ENCODE measurements at regions not wholly inside any gene's neighbourhood (a gene's known extent, or its start where the extent isn't known, plus 50 kb on each side); places are given as distances from the start of the nearest gene placed in this dataset.

DNA sequence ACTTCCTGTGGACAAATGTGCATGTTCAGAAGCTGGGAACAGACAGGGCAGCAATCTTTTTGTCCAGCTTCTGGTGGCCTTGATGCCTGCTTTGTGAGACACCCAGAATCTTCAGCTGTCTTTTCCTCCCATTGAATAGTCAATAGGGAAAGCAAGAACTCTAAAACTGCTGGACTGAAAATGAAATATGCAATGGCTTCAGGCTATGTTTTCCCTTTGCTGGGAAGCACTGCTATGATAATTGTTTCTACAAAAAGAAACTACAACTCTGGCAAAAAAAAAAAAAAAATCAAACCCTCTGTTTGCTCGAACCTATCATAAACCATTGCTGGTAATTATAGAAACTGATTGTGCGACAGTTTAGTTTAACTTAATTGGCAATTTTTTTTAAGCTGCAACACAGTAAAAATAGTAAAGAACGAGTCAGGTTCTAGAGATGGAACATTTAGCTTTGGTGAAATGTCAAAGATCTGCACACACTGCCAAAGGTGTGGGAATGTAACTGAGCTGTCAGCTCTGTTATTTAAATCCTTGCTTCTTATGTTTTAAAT, 79.1 kb upstream of the NEUROD6 start:
- DNase-seq (ENCODE audit: low read depth, low spot score) = no peak

DNA sequence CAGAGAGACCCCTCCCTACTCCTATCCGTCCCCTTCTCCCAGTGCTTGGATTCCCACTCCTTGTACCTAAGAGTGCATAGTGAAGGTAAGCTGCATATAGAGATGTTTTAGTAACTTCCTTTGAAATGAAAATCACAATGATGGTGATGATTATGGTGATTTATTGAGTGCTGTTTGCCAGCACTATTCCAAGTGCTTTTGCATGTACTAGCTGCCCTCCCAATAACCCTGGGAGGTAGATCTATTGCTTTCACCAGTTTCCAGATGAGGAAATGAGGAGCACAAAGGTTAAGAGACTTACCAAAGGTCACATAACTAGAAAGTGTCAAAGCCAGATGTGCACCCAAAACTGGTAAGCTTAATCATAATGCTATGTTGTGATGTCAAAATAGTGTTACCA, 80.4 kb upstream of the NEUROD6 start:
- Histone ChIP-seq H3K4me3 (no peak overlapping the region), H3K36me3 (ENCODE audit: insufficient read depth, low read length) (no peaks in the 10 kb centered on the region), H3K9ac (ENCODE audit: insufficient read length) (no peak overlapping the region), H3K27ac (no peak overlapping the region), H3K9me3 (ENCODE audit: low read depth, low read length) (no peaks in the 10 kb centered on the region)
- DNase-seq (ENCODE audit: low read depth, low spot score) = no peak
- TF ChIP-seq POLR2AphosphoS5 (IDR thresholded peaks at IDR 0.05; ENCODE audit: borderline replicate concordance, low read depth, low read length) = no peak
- no peak for TF ChIP-seq EZH2 (IDR thresholded peaks at IDR 0.05)
- no peak for TF ChIP-seq FOXP2 (optimal IDR thresholded peaks at IDR 0.05; ENCODE audit: control extremely low read depth, extremely low read length, insufficient read depth)

More for the DNA sequence above, 79.1 kb upstream of the NEUROD6 start:
- Histone ChIP-seq H3K4me3 (peak overlapping the region; percentile 51), H3K9me3 (ENCODE audit: low read depth, low read length) (no peaks in the 10 kb centered on the region), H3K9ac (ENCODE audit: insufficient read length) (no peak overlapping the region), H3K27ac (0 out of 2 replicates have a peak overlapping the region, but pooled peaks have one; percentile 6), H3K36me3 (ENCODE audit: insufficient read depth, low read length) (no peaks in the 10 kb centered on the region)
- no peak for TF ChIP-seq POLR2AphosphoS5 (IDR thresholded peaks at IDR 0.05; ENCODE audit: borderline replicate concordance, low read depth, low read length)
- TF ChIP-seq FOXP2 (optimal IDR thresholded peaks at IDR 0.05; ENCODE audit: control extremely low read depth, extremely low read length, insufficient read depth) = no peak
- no peak for TF ChIP-seq EZH2 (IDR thresholded peaks at IDR 0.05)

DNA sequence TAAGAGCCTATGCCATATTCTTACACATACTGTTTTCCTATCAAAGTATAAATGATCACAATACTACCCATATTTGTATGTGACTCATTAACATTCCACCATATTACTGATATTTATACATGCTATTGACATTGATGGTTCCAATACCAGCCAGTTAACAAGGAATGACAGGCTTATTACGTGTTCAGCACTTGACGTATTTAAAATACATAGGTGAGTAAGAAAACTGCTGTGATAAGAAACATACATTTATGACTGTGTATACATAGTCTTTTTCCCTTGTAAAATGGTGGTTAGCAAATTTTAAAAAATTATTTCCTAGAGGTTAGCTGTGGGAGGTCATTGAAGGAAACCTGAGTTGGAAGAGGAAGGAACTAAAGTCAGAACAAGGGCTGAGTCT, 81.1 kb upstream of the NEUROD6 start:
- no peaks in the 10 kb centered on the region for H3K9me3 ChIP-seq (ENCODE audit: low read depth, low read length)
- TF ChIP-seq FOXP2 (optimal IDR thresholded peaks at IDR 0.05; ENCODE audit: control extremely low read depth, extremely low read length, insufficient read depth) (no peak), EZH2 (IDR thresholded peaks at IDR 0.05) (no peak), POLR2AphosphoS5 (IDR thresholded peaks at IDR 0.05; ENCODE audit: borderline replicate concordance, low read depth, low read length) (no peak)

DNA sequence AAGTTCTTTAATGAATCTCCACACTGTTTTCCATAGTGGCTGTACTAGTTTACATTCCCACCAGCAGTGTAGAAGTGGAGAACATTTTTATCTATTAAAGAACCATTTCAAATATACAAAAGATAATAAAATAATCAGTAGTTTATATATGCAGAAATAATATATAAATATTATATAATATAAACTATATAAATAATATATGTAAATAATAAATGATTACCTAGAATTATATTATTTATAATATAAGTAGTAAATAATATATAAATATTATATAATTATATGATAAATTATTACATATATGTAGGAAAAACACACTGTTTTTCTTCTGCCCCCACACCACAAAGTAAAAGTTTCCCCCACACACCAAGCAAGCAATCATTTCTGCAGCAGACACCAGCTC, 83.5 kb upstream of the NEUROD6 start:
- DNase-seq (ENCODE audit: low read depth, low spot score) = no peak
- TF ChIP-seq POLR2AphosphoS5 (IDR thresholded peaks at IDR 0.05; ENCODE audit: borderline replicate concordance, low read depth, low read length) (no peak), EZH2 (IDR thresholded peaks at IDR 0.05) (no peak), FOXP2 (optimal IDR thresholded peaks at IDR 0.05; ENCODE audit: control extremely low read depth, extremely low read length, insufficient read depth) (no peak)
- Histone ChIP-seq H3K36me3 (ENCODE audit: insufficient read depth, low read length) (no peaks in the 10 kb centered on the region), H3K9me3 (ENCODE audit: low read depth, low read length) (no peaks in the 10 kb centered on the region), H3K4me3 (no peak overlapping the region), H3K9ac (ENCODE audit: insufficient read length) (no peak overlapping the region), H3K27ac (no peak overlapping the region)

More for the DNA sequence above, 81.1 kb upstream of the NEUROD6 start:
- no peak overlapping the region for H3K27ac ChIP-seq
- H3K9ac ChIP-seq (ENCODE audit: insufficient read length) = no peak overlapping the region
- no peak for DNase-seq (ENCODE audit: low read depth, low spot score)
- no peaks in the 10 kb centered on the region for H3K36me3 ChIP-seq (ENCODE audit: insufficient read depth, low read length)
- H3K4me3 ChIP-seq = no peak overlapping the region

DNA sequence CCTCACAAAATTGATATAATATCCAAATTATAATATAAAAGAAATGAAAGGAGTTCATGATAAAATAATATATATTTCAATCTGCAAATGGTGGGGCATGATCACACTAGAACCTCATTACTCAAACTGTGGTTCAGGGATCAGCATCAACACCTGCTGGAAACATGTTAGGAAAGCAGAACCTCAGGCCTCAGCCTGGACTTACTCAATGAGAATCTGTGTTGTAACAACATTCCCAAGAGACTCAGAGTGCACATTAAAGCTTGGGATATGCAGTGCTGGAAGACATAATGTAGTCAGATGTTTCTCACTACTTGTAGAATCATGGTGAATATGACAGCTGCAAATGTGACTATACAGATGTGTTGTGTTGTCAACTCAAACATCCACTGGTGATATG, 81.7 kb upstream of the ITPRID1 start:
- no peaks in the 10 kb centered on the region for H3K9me3 ChIP-seq (ENCODE audit: low read depth, low read length)
- H3K4me3 ChIP-seq = no peak overlapping the region
- H3K9ac ChIP-seq (ENCODE audit: insufficient read length) = no peak overlapping the region
- H3K36me3 ChIP-seq (ENCODE audit: insufficient read depth, low read length) = no peaks in the 10 kb centered on the region
- H3K27ac ChIP-seq = no peak overlapping the region
- DNase-seq (ENCODE audit: low read depth, low spot score) = peak; percentile 72
- no peak for TF ChIP-seq POLR2AphosphoS5 (IDR thresholded peaks at IDR 0.05; ENCODE audit: borderline replicate concordance, low read depth, low read length)
- TF ChIP-seq FOXP2 (optimal IDR thresholded peaks at IDR 0.05; ENCODE audit: control extremely low read depth, extremely low read length, insufficient read depth) = no peak
- TF ChIP-seq EZH2 (IDR thresholded peaks at IDR 0.05) = no peak

DNA sequence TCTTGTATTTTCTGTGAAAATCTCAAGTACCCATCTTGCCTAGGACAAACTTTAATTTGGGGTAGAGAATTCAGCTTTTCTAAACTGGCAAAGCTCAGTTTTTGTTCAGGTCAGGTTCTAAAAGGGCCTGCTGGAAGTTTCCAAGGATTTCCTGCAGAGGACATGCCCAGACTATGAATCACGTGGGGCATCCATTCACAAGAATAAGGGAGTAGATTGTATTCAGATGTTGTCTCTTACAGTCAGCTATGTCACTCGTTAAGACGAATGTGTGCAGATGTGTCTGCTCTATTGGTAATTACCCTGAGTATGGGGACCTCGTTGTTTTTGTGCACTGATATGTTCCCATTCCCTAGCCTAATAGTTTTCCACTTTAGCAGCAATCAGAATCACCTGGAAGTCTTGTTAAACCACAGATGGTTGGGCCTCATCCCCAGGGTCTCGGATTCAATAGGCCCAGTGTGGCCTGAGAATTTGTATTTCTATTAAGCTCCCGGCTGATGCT, 81.0 kb upstream of the ITPRID1 start:
- TF ChIP-seq FOXP2 (optimal IDR thresholded peaks at IDR 0.05; ENCODE audit: control extremely low read depth, extremely low read length, insufficient read depth) (no peak), EZH2 (IDR thresholded peaks at IDR 0.05) (no peak), POLR2AphosphoS5 (IDR thresholded peaks at IDR 0.05; ENCODE audit: borderline replicate concordance, low read depth, low read length) (no peak)
- no peak overlapping the region for H3K27ac ChIP-seq
- no peaks in the 10 kb centered on the region for H3K9me3 ChIP-seq (ENCODE audit: low read depth, low read length)

DNA sequence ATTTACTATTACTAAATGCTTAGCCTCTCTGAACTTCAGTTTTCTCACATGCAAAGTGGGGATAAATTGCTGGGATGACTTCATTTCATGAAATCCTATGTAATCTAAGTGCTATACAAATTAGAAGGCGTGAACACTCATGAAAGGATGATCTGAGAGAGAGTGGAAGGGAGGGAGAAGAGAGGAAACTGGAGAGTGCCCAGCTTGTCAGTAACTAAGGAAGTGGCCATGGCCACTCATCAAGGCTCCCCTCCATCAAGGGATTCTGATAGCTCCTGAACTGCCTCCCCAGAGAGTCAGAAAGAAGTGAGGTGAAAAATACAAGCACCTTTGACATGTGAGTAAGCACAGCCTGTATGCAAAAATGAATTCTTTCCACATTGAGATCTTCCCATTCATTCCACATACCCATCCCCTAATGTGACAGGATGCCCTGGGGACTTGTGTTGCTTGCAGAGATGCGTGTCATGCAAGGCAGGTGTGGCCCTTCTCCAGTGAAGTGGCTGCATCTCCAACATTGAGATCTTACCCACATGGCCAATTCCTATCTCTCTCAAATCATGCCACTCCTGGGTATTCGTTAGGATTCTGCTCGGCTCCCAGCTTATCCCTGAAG, 76.5 kb upstream of the ITPRID1 start:
- Histone ChIP-seq H3K4me3 (no peak overlapping the region), H3K27ac (no peak overlapping the region), H3K9ac (ENCODE audit: insufficient read length) (no peak overlapping the region), H3K36me3 (ENCODE audit: insufficient read depth, low read length) (no peaks in the 10 kb centered on the region), H3K9me3 (ENCODE audit: low read depth, low read length) (no peaks in the 10 kb centered on the region)
- no peak for TF ChIP-seq POLR2AphosphoS5 (IDR thresholded peaks at IDR 0.05; ENCODE audit: borderline replicate concordance, low read depth, low read length)
- no peak for TF ChIP-seq FOXP2 (optimal IDR thresholded peaks at IDR 0.05; ENCODE audit: control extremely low read depth, extremely low read length, insufficient read depth)
- no peak for TF ChIP-seq EZH2 (IDR thresholded peaks at IDR 0.05)
- DNase-seq (ENCODE audit: low read depth, low spot score) = no peak

More for the DNA sequence above, 81.0 kb upstream of the ITPRID1 start:
- no peaks in the 10 kb centered on the region for H3K36me3 ChIP-seq (ENCODE audit: insufficient read depth, low read length)
- no peak for DNase-seq (ENCODE audit: low read depth, low spot score)
- no peak overlapping the region for H3K9ac ChIP-seq (ENCODE audit: insufficient read length)
- no peak overlapping the region for H3K4me3 ChIP-seq

DNA sequence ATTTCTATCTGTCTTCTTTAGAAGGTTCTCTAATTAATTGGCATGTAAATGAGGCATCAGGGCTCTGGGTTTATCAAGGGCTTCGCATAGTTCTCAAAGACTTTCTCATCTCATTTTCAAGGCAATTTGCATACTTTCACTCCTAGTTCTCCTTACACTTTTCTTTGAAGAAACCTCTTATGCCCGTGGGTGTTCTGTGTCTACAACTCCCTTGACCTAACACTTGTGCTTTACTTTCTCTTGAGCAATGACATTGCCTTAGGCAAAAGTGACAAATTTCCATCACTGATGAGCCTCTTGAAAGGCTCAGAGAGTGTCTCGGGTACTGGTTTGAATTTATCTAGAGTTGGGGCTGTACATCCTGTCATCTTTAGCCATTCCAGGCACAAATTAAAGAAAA, 74.7 kb upstream of the ITPRID1 start:
- no peak for DNase-seq (ENCODE audit: low read depth, low spot score)
- Histone ChIP-seq H3K36me3 (ENCODE audit: insufficient read depth, low read length) (no peaks in the 10 kb centered on the region), H3K4me3 (no peak overlapping the region), H3K27ac (peak overlapping the region; percentile 22; the same call in 1 of the 2 replicates), H3K9ac (ENCODE audit: insufficient read length) (no peak overlapping the region), H3K9me3 (ENCODE audit: low read depth, low read length) (no peaks in the 10 kb centered on the region)
- TF ChIP-seq FOXP2 (optimal IDR thresholded peaks at IDR 0.05; ENCODE audit: control extremely low read depth, extremely low read length, insufficient read depth) (no peak), POLR2AphosphoS5 (IDR thresholded peaks at IDR 0.05; ENCODE audit: borderline replicate concordance, low read depth, low read length) (no peak), EZH2 (IDR thresholded peaks at IDR 0.05) (no peak)
